Vagina (tissue), 2 donors: ENCODE measurements at regions not wholly inside any gene's neighbourhood (a gene's known extent, or its start where the extent isn't known, plus 50 kb on each side); places are given as distances from the start of the nearest gene placed in this dataset.

Source experiments
- CTCF ChIP-seq, 3 experiments: fragments of 450-650 bp in 2 of 3; fragments of 200-600 bp in 1 of 3; sonication (generic) in 1 of 3; IDR thresholded peaks; one replicate each; pipeline ENCODE4 v1.5.1; 2017 to 2019; ENCODE audit warnings: antibody characterized with exemption in 3 of 3, mild to moderate bottlenecking in 2 of 3, moderate library complexity in 2 of 3
- POLR2A ChIP-seq, 2 donors: fragments of 450-650 bp; IDR thresholded peaks; one replicate each; pipeline ENCODE4 v1.6.1; 2017; ENCODE audit warnings: antibody characterized with exemption in 2 of 2, mild to moderate bottlenecking in 2 of 2, moderate library complexity in 2 of 2

DNA sequence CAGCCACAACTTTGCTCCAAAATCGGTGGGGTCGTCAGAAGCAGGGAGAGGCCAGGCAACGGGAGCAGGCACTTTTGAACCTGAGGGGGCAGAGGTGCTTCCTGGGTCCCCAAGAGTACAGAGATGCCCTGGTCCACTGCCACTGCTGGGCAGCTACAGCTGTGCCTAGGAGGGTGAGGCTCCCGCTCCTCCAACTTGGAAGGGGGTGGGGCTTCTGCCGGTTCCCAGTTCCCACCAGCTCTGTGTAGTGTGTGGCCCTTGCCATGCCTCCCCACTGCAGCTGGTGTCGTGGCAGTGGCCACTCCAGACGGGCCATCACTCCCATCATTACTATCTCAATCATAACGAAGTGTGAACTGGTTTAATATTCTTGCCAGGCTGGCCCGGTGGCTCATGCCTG lies 1496.3 kb downstream of the PCDH7 start:
- TF ChIP-seq CTCF (IDR thresholded peaks at IDR 0.05) (no peak), POLR2A (IDR thresholded peaks at IDR 0.05) (no peak)
